Tongue (tissue), 1 donor: ENCODE measurements at regions not wholly inside any gene's neighbourhood (a gene's known extent, or its start where the extent isn't known, plus 50 kb on each side); places are given as distances from the start of the nearest gene placed in this dataset.

Source experiments
- DNase-seq: peaks from one replicate; pipeline ENCODE4 v3.0.0-alpha.2; 2015

GRCh38 chr5:147037515-147038205 is 159.1 kb upstream of the PPP2R2B start:
- DNase-seq: no peak

DNA sequence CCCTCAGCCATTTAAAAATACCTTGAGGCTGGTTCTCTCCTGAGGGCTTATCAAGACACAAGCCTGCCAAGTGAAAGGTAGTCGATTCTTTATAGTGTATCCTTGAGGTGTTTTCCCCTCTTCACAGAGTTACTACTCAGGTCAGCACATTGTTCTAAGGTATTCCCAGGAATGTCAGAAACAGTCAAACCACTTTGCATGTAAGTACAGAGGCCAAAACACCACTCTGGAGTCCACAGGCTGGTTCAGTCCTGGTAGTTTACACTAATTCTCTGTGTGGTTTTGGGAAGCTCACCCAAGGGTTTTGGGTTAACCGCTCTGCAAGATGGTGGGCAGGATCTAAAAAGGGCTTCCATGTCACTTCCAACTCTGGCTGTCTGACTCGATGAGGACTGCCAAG is 162.3 kb upstream of the PPP2R2B start:
- DNase-seq: no peak

DNA sequence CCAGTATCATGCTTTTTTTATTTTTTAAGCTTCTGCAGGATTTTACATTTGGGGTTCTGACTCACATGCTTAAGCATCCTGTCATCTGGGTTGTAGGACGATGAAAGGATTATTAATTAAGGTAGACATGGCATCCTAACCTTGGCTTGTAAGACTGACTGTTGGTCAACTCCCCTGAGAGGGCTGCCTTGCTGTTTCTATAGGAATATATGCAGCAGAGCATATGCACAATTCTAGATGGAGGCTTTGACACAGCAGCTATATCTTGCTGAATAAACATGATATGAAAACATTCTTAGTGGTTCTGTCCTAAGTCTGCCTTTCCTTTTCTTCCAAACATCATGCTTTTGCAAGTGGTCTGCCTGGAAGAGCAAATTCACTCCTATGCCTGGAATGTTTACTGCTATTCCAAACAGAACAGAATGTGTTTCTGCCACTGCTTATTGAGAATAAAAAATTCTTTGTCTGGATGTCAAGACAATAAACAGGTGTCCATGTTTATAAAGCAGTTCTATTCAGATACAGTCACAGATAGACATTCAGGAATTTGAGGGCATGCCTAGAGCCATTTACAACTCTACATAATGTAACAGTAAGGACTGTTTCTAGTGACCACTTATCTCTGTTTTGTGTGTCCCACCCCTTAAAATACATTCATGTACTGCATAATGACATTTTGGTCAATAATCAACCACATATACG is 166.2 kb upstream of the PPP2R2B start:
- DNase-seq: no peak

DNA sequence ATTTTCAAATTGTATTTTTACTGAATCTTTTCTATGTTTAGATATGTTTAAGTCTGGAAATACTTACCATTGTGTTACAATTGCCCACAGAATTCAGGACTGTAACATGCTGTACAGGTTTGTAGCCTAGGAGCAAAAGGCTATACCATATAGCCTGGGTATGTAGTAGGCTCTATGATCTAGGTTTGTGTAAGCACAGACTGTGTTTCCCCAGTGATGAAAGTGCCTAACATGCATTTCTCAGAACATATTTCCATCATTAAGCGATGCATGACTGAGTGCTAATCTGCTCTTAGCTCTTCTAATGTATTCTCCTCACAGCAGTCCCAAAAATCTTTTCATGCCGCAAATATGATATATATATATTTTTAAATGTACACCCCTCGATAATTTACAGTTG is 166.7 kb upstream of the PPP2R2B start:
- DNase-seq: no peak

DNA sequence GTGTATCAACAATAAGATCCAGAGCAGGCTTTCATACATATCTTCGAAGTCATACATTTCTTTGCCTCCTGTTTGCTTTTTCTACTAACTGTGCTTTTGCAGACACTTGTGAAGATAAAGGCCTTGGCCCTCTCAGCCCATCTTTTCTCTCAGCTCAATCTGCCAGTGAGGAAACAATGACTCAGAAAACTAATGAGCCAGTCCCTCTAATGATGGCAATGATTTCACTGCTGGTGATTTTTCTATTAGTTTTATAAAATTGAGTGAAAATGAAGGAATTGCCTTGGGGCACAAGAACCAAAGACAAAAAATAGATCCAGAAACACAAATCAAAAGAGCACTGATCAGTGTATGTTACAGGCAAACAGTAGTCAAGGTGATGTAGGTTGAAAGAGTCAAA is 167.7 kb upstream of the PPP2R2B start:
- DNase-seq: no peak

DNA sequence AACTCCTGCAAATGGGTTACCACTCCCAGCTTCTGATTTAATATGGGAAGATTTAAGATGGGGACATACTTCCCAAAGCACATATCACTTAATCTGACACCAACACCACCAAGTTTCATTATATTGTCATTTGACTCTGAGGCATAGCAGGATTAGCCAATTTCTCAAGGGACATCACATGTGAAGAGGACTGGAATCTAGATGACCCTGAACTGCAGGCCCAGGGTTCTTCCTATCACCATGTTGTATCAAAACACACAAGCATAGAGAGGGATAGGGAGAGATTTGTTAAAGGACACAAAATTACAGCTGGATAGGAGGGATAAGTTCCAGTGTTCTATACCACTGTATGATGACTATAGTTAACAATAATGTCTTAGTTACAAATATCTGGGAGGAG is 168.3 kb upstream of the PPP2R2B start:
- no peak for DNase-seq

GRCh38 chr5:147049764-147050163 is 171.2 kb upstream of the PPP2R2B start:
- DNase-seq: no peak

- DNase-seq: no peak
Measured at GRCh38 chr5:147050172-147050571, 171.6 kb upstream of the PPP2R2B start.

DNA sequence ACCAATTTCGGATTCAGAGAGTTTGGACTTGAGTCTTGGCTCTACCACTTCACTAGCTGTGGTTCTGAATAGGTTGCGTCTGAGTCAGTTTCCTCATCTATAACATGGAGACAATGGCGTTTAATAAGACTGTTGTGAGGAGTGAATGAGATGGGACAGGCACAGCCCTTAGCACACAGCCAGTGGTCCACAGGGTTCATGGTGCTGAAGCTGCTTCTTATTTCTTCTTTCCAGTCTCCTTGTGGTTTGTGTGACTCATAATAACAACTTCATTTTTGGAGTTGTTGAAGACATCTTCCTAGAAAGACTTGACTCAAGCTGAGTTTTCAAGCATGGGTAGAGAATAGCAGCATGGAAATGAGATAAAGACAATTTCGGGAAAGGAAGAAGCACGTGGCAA is 172.6 kb upstream of the PPP2R2B start:
- no peak for DNase-seq

- no peak for DNase-seq
Measured at GRCh38 chr5:147052519-147052918, 174.0 kb upstream of the PPP2R2B start.

- no peak for DNase-seq
Measured at GRCh38 chr5:147055089-147055826, 176.7 kb upstream of the PPP2R2B start.

DNA sequence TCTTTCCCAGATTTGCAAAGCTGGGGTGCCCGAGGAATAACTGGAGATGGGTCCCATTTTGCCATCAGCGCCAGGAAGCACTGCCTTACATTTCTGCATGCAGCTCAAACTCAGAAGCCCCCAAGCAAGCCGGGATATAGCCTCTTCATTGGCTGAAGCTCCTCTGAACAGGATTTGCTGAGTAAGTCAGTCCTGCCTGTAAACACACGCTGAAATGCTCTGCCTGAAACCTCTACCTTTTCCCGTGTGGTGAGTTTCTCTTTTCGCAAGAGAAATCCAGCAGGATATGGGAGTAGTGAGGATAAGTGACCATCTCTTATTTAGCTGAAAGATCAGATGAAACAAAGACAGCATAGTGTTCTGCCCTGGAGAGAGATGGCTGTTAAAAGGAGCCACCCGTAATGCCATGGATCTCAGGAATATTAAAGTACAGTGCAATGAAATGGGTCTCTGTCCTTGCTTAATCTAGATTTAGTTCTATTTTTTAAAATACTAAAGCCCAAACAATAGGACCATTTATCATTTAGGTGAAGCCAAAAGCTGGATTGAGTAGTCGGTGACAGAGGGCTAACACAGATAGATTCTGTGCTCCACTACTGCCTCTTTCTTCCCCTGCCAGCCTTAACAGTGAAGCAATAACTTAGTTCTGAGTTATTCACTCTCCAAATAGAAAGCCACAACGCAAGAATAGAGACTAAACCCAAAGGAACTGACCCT is 177.5 kb upstream of the PPP2R2B start:
- peak; percentile 17 for DNase-seq

DNA sequence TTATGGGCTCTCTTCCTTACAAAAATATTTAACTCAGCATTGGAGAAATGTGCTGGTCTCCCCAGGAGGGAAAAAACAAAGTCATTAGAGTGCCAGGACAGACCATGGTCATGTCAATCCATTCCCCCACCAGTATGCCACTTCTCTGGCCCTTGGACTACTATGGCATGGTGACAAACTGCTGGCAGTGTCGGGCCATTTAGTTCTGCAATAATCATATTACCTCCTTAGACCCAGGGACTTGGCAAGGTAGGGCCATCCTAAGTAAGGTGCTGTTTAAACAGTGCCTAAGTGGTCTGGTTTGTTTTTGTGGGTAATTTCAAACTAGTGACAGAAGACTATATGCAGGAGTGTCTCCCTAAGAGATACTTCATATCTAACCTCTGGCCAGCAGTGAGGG is 177.8 kb upstream of the STK32A start:
- DNase-seq: no peak

- DNase-seq: no peak
Measured at GRCh38 chr5:147061431-147061830, 173.4 kb upstream of the STK32A start.

GRCh38 chr5:147062427-147062826 is 172.4 kb upstream of the STK32A start:
- DNase-seq: no peak

DNA sequence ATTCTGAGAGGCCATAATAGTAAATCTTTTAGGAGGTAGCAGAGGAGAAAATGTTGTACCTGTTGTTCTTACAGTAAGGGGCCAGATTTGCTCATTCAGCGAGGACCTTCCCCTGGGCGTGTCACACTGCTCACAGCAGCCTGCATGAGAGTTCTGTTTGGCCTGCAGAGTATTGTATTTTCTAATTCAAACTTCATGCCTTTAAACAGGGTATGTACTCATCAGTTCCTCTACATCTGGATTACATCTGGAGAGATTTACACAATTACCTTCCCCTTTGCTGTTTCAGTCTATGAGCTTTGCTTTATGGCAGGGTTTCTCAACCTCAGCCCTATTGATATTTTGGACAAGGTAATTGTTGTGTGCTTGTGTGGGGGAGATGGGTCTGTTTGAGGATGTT is 170.9 kb upstream of the STK32A start:
- peak; percentile 47 for DNase-seq

DNA sequence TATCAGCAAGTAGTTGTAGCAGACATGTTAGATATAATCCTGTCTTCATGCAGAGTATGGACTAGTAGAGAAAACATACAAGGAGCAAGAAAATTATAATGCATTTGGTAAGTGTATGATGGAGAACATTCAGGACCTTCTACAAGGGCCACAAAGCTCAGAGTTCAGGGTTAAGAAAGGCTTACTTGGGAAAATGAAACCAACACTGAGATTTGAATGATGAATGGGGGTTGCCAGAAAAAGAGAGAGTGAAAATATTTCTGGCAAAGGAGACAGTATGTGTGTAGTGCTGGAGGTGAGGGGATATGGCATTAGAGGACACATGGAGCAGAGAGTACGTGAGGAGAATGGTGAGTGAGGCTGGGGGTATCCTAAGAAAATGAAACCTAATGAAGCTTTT is 169.8 kb upstream of the STK32A start:
- no peak for DNase-seq

GRCh38 chr5:147068998-147069397 is 165.8 kb upstream of the STK32A start:
- no peak for DNase-seq

DNA sequence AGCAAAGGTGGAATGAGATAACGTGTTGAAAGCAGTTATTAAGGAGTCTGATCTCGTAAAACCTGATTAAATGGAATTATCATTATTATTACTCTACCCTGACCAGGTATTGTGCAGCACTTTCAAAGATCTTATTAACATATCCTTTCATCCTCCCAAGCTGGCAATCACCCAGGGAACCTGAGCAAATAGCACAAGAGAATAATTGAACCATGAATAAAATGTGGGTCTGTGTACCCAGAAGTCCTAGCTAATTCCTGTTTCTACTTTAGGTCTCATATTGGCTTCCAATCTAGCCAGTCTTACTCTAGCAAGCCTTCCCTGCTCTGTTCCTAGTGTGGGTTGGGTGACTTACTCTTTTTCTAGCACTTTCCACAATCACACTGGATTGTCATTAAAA is 162.2 kb upstream of the STK32A start:
- DNase-seq: no peak

- no peak for DNase-seq
Measured at GRCh38 chr5:147073098-147073497, 161.7 kb upstream of the STK32A start.

DNA sequence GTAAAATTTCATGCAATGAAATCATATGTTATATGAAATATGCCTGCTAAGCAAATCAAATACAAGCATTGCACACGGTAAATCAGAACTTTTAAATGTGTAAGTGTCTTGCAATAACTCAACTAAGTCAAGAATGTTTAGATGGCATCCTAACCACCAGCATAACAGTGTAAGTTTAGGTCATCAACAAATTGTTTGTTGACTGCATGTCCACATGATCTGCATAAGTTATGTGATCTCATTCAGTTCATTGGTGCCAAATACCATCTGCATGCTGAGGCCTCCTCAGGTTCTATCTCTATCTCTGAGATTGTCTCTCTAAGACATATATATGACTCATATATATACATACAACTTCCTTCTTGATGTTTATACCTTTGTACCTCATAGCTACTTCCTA is 159.6 kb upstream of the STK32A start:
- DNase-seq: no peak

DNA sequence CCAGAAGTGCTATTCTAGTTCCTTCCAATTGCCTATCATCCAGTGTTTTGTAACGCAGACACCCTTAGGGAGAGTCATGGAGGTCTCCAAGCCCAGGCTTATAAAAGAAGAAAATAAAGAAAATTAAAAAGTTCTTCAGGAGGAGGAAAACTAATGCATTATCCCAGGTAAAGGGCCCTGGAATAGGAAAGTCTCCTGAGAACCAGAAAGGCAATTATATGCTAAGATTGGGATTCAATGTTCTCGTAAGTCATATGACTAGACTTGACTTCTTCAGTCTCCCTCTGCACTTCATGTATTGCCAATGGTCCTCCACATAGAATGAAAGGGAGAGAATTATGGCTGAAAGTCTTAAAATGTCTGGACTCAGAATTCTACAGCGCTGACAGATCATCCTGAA is 154.4 kb upstream of the STK32A start:
- DNase-seq: no peak

- DNase-seq: peak; percentile 12
Measured at GRCh38 chr5:147081311-147081764, 153.5 kb upstream of the STK32A start.
